ENCODE measurements at regions not wholly inside any gene's neighbourhood (a gene's known extent, or its start where the extent isn't known, plus 50 kb on each side); places are given as distances from the start of the nearest gene placed in this dataset.

GRCh38 chr7:24341691-24342413 is 57.9 kb downstream of the NPY start:
- TF ChIP-seq EGR1 (IDR thresholded peaks at IDR 0.05): no peak
- TF ChIP-seq RAD21 (IDR thresholded peaks at IDR 0.05; ENCODE audit: low read depth): no peak
- no peak for TF ChIP-seq TCF12 (IDR thresholded peaks at IDR 0.05; ENCODE audit: low read depth)
- TF ChIP-seq ZBTB7A (IDR thresholded peaks at IDR 0.05; ENCODE audit: low read depth): no peak
- TF ChIP-seq EP300 (IDR thresholded peaks at IDR 0.05; ENCODE audit: borderline replicate concordance): no peak
- no peak for TF ChIP-seq CEBPB (IDR thresholded peaks at IDR 0.05)
- no peak for TF ChIP-seq REST (IDR thresholded peaks at IDR 0.05; ENCODE audit: low read depth)
- TF ChIP-seq USF1 (IDR thresholded peaks at IDR 0.05): no peak

DNA sequence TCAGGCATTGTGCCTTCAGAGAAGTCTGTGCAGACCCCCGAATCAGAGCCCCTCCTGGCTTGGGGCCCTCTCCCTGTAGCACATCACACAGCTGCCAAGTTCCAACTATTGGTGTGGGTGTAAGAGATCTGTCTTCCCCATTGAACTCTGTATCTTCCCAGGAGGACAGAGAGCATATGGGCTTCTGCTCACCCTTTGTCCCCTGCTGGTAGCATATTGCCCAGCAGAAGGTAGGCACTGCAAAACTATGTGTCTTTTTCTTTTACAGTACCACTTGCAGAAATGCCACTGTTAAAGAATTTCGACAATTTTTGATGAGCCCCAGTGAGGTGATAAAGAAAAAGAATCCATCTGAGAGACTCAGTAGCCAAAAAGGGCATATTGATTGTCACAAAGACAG is 59.6 kb downstream of the NPY start:
- TF ChIP-seq REST (IDR thresholded peaks at IDR 0.05; ENCODE audit: low read depth) (no peak), TAF1 (IDR thresholded peaks at IDR 0.05; ENCODE audit: low read depth) (no peak)

GRCh38 chr7:24346129-24346528 is 62.1 kb downstream of the NPY start:
- no peak for TF ChIP-seq NFIC (IDR thresholded peaks at IDR 0.05)
- TF ChIP-seq USF1 (IDR thresholded peaks at IDR 0.05): no peak
- no peak for TF ChIP-seq ZBTB7A (IDR thresholded peaks at IDR 0.05; ENCODE audit: low read depth)
- no peak for TF ChIP-seq EP300 (IDR thresholded peaks at IDR 0.05; ENCODE audit: borderline replicate concordance)
- TF ChIP-seq CREB1 (IDR thresholded peaks at IDR 0.05; ENCODE audit: low read depth): no peak
- no peak for TF ChIP-seq REST (IDR thresholded peaks at IDR 0.05; ENCODE audit: low read depth)

DNA sequence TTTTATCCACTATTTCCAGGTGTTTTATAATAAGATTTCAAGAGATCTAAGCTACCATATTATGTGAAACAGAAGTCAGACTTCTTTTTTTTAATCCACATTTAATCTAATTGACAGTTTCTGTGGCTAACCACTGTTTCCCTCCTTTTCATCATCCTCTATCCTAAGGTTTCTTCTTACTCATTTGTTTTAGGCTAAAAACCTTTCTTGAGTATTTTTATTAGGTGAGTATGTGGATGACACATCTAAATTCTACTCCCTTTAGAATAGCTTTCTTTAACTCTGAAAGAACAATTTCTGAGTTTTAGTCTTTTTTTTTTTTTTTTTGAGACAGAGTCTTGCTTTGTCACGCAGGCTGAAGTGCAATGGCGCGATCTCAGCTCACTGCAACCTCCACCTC is 62.7 kb downstream of the NPY start:
- TF ChIP-seq RAD21 (IDR thresholded peaks at IDR 0.05; ENCODE audit: low read depth) (no peak), TEAD4 (IDR thresholded peaks at IDR 0.05) (no peak), TCF12 (IDR thresholded peaks at IDR 0.05; ENCODE audit: low read depth) (no peak), EP300 (IDR thresholded peaks at IDR 0.05; ENCODE audit: borderline replicate concordance) (no peak), NFIC (IDR thresholded peaks at IDR 0.05) (no peak), REST (IDR thresholded peaks at IDR 0.05; ENCODE audit: low read depth) (no peak), CREB1 (IDR thresholded peaks at IDR 0.05; ENCODE audit: low read depth) (no peak), CEBPB (IDR thresholded peaks at IDR 0.05) (no peak), MAX (IDR thresholded peaks at IDR 0.05) (no peak)

Data from Ishikawa (cell line).